ENCODE measurements at regions not wholly inside any gene's neighbourhood (a gene's known extent, or its start where the extent isn't known, plus 50 kb on each side); places are given as distances from the start of the nearest gene placed in this dataset.
A peak's percentile ranks its signal among the peaks of the same experiment; 100 is the strongest.

DNA sequence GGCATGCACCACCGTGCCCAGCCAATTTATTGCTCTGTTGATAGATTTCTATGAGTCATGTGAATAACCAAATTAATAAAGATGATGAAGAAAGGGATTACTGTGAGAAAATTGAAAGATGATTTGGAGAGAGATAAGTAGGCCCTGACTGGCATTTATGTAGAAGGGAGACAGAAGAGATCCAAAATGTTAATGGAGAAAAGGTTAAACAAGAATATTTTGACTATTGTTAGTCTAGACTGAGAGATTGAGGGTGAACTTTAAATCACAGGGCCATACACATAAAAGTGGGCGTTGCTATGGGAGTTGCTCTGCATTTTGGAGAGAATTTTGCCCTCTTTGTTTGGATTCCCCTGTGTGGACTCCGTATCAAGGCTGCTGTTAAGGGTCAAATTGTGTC is 68.9 kb upstream of the SCAF8 start:
- TF ChIP-seq, protein P1, sequence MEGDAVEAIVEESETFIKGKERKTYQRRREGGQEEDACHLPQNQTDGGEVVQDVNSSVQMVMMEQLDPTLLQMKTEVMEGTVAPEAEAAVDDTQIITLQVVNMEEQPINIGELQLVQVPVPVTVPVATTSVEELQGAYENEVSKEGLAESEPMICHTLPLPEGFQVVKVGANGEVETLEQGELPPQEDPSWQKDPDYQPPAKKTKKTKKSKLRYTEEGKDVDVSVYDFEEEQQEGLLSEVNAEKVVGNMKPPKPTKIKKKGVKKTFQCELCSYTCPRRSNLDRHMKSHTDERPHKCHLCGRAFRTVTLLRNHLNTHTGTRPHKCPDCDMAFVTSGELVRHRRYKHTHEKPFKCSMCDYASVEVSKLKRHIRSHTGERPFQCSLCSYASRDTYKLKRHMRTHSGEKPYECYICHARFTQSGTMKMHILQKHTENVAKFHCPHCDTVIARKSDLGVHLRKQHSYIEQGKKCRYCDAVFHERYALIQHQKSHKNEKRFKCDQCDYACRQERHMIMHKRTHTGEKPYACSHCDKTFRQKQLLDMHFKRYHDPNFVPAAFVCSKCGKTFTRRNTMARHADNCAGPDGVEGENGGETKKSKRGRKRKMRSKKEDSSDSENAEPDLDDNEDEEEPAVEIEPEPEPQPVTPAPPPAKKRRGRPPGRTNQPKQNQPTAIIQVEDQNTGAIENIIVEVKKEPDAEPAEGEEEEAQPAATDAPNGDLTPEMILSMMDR (IDR thresholded peaks at IDR 0.05; ENCODE audit: low read depth, low read length, missing control alignments) = no peak
- H3K36me3 ChIP-seq (replicated peaks) = no peaks in the 10 kb centered on the region
- no peaks in the 10 kb centered on the region for H3K27me3 ChIP-seq (replicated peaks)
- H3K4me3 ChIP-seq (ENCODE audit: low read depth, low read length) = no peak overlapping the region
- H3K27ac ChIP-seq = no peak overlapping the region
- in situ Hi-C loops (cut with HindIII; ENCODE audit: low pct_ligation_motif_present, low sequenced_read_pairs) = no loop called here
- no peak for DNase-seq

DNA sequence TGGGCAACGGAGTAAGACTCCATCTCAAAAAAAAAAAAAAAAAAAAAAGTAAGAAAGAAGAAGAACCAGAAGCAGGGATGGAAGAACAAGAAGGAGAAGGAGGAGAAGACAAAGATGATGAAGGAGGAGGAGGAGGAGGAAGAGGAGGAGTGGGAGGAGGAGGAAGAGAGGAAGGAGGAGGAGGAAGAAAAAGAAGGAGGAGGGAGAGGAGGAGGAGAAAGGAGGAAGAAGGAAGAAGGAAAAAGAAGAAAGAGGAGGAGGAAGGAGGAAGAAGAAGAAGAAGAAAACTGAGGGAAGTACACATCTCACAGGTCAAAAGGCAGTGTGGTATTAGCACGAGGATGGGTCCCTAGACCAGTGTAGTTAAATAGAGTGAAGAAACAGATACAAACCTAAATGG is 65.1 kb upstream of the SCAF8 start:
- no peak overlapping the region for H3K27ac ChIP-seq
- in situ Hi-C loops (cut with HindIII; ENCODE audit: low pct_ligation_motif_present, low sequenced_read_pairs) = no loop called here
- DNase-seq = no peak
- no peaks in the 10 kb centered on the region for H3K36me3 ChIP-seq (replicated peaks)
- TF ChIP-seq, protein P1 (IDR thresholded peaks at IDR 0.05; ENCODE audit: low read depth, low read length, missing control alignments) = no peak
- H3K4me3 ChIP-seq (ENCODE audit: low read depth, low read length) = no peak overlapping the region
- no peaks in the 10 kb centered on the region for H3K27me3 ChIP-seq (replicated peaks)

DNA sequence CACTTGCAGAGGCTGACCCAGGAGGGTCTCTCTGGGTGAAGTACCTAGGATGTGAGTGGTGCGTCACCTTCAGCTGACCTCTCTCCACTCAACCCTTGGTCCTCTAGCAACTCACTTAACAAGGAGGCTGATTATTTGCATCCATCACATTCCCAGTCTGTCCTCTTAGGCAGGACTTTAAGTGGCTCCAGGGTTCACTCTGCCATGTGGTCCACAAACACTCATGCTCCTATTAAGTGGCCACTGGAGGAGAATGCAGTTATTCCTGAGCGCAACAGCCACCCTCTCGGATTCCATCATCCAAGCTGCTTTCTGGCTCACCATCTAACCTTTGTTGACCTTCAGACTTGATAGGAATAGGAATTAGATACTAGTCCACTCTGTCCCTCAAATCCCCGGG is 61.1 kb upstream of the SCAF8 start:
- H3K36me3 ChIP-seq (replicated peaks) = no peaks in the 10 kb centered on the region
- H3K4me3 ChIP-seq (ENCODE audit: low read depth, low read length) = no peak overlapping the region
- TF ChIP-seq, protein P1 (IDR thresholded peaks at IDR 0.05; ENCODE audit: low read depth, low read length, missing control alignments) = no peak
- H3K27ac ChIP-seq = no peak overlapping the region
- in situ Hi-C loops (cut with HindIII; ENCODE audit: low pct_ligation_motif_present, low sequenced_read_pairs) = no loop called here
- DNase-seq = no peak
- H3K27me3 ChIP-seq (replicated peaks) = no peaks in the 10 kb centered on the region

DNA sequence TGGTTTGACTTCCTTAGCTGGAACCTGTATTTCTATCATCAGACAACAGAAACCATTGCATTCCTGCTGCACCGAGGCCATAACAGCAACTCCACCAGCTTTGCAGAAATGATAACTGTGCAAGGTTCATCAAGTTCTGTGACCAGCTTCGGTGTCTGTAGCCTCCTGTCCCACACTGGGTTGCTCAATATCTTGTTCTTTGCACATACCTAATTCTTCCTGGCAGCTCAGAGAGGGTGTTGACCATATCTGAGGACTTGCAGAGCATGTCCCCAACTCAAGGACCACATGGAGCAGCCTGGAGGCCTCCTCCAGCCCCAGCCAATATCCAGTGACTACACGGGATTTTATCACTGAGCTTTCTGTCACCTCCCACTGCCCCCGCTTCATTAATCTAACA is 59.3 kb upstream of the SCAF8 start:
- in situ Hi-C loops (cut with HindIII; ENCODE audit: low pct_ligation_motif_present, low sequenced_read_pairs) = no loop called here
- H3K4me3 ChIP-seq (ENCODE audit: low read depth, low read length) = no peak overlapping the region
- H3K36me3 ChIP-seq (replicated peaks) = no peaks in the 10 kb centered on the region
- H3K27me3 ChIP-seq (replicated peaks) = no peaks in the 10 kb centered on the region
- H3K27ac ChIP-seq = no peak overlapping the region
- no peak for DNase-seq
- TF ChIP-seq, protein P1 (IDR thresholded peaks at IDR 0.05; ENCODE audit: low read depth, low read length, missing control alignments) = no peak

DNA sequence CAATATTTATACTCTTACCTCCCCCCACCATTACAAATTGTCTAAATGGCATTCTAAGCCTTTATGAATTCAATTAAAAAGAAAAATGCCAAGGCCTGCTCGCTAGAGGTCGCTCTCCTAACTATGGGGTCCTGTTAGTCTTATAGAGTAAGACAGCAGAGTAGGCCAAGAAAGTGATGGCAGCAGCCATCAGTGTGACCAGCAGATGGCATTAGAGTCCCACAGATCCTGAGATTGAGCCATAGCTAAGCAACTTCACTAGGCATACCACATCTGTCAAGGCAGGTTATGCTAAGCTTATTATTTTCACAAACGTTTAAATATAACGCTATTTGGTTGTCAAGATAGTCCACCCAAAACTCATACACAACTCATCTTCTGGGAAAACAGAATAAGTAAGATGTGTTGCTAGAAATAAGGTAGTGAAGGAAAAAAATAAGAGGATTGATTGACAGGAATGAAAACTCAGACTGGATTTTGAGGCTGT is 57.6 kb upstream of the SCAF8 start:
- Histone ChIP-seq H3K27ac (no peak overlapping the region), H3K36me3 (replicated peaks) (no peaks in the 10 kb centered on the region), H3K27me3 (replicated peaks) (no peaks in the 10 kb centered on the region), H3K4me3 (ENCODE audit: low read depth, low read length) (no peak overlapping the region)
- peak; percentile 97 for DNase-seq
- TF ChIP-seq, protein P1 (IDR thresholded peaks at IDR 0.05; ENCODE audit: low read depth, low read length, missing control alignments) = peak; percentile 100
- in situ Hi-C loops (cut with HindIII; ENCODE audit: low pct_ligation_motif_present, low sequenced_read_pairs) = no loop called here

DNA sequence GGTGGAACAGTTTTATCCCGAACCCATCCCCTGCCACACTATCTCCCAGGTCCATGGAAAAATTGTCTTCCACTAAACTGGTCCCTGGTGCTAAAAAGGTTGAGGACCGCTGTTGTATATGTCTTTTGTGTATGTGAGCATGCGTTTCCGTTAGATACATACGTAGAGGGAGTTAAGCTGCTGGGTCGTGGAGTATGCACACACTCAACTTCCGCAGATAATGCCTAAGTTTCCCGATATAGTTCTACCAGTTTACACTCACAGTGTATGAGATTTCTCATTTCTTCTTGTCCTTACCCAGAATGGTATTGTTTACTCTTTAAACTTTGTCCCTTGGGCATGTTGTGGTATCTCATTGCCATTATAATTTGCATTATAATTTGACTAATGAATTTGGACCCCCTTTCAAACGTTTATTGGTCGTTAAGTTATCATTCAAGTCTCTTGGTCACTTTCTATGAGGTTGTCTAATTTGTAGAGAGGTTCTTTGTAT is 50.5 kb upstream of the SCAF8 start:
- no peak for DNase-seq
- no peak overlapping the region for H3K27ac ChIP-seq
- no peaks in the 10 kb centered on the region for H3K36me3 ChIP-seq (replicated peaks)
- H3K4me3 ChIP-seq (ENCODE audit: low read depth, low read length) = no peak overlapping the region
- no peaks in the 10 kb centered on the region for H3K27me3 ChIP-seq (replicated peaks)
- in situ Hi-C loops (cut with HindIII; ENCODE audit: low pct_ligation_motif_present, low sequenced_read_pairs) = no loop called here
- TF ChIP-seq, protein P1 (IDR thresholded peaks at IDR 0.05; ENCODE audit: low read depth, low read length, missing control alignments) = no peak

Data from brain microvascular endothelial cell (primary cell).